K562 (cell line): ENCODE measurements at regions not wholly inside any gene's neighbourhood (a gene's known extent, or its start where the extent isn't known, plus 50 kb on each side); places are given as distances from the start of the nearest gene placed in this dataset.
A peak's percentile ranks its signal among the peaks of the same experiment; 100 is the strongest.
"Not testable (repeated sequence)": the region's sequence is repeated elsewhere in the genome, so short reads cannot be mapped to it uniquely, and the experiment has no call there.

ENCODE experiments used
- ATAC-seq: fragments of 200-7000 bp; cut with Tn5 transposase; 3 replicates; pipeline ENCODE4 v1.9.1; 2020; ENCODE audit warnings: moderate library complexity
- BruUV-seq: library from RNA; stranded (reverse); fragments of 400-500 nt; replicated peaks from 2 replicates; lab custom pipeline; 2021; lab: Mats Ljungman, UMichigan
- CTCF ChIA-PET: fragments of 300-600 bp; formaldehyde crosslinking; extraction: SDS; loops from one replicate; lab custom pipeline; 2021; ENCODE audit warnings: low intra/inter-chr PET ratio; lab: Yijun Ruan, JAX
- POLR2A ChIA-PET: fragments of 300-600, 350-650 bp; sonication (Branson Sonifier 250); formaldehyde crosslinking; extraction: SDS; loops from one replicate; lab custom pipeline; 2021; ENCODE audit warnings: antibody characterized with exemption, inconsistent platforms; lab: Yijun Ruan, JAX
- DNase-seq, 4 experiments: peaks; one replicate each; pipeline versions ENCODE4 v3.0.0 to v3.0.0-alpha.2; 2011 to 2018; ENCODE audit warnings: low spot score in 3 of 4, mixed read lengths in 3 of 4; ENCODE audit errors: extremely low read depth in 1 of 4
- FAIRE-seq: peaks from 2 replicates; lab custom pipeline; 2011; peaks lifted over from hg19 to GRCh38; lab: Jason Lieb, UNC
- H2AFZ ChIP-seq: 2 replicates; pipeline ENCODE4 v1.6.0; 2011; ENCODE audit warnings: low read depth, low read length, control low read depth, inconsistent platforms
- H3K27ac ChIP-seq: fragments of 200-600 bp; 3 replicates; pipeline ENCODE4 v1.8.0; 2011; ENCODE audit warnings: low read depth, mild to moderate bottlenecking, control low read depth, inconsistent platforms, low read length, moderate library complexity, mixed read lengths; ENCODE audit errors: extremely low read depth
- H3K27me3 ChIP-seq, 2 experiments: fragments of 300-600 bp in 1 of 2; 2 replicates in 1 of 2; 3 replicates in 1 of 2; pipeline versions ENCODE4 v1.6.0 to v1.8.0; 2011; ENCODE audit warnings: inconsistent platforms in 2 of 2, low read length in 2 of 2, mild to moderate bottlenecking in 1 of 2, mixed read lengths in 1 of 2, moderate library complexity in 1 of 2; ENCODE audit not compliant: control insufficient read depth in 2 of 2, insufficient read depth in 2 of 2
- H3K36me3 ChIP-seq: fragments of 300-600 bp; 3 replicates; pipeline ENCODE4 v1.8.0; 2011; ENCODE audit warnings: mild to moderate bottlenecking, low read length, inconsistent platforms; ENCODE audit not compliant: control insufficient read depth, insufficient read depth
- H3K4me1 ChIP-seq, 2 experiments: fragments of 200-600 bp in 1 of 2; replicated peaks in 1 of 2; 2 replicates in 1 of 2; 3 replicates in 1 of 2; pipeline versions ENCODE4 v1.5.1 to v1.8.0; 2011; ENCODE audit warnings: inconsistent platforms in 2 of 2, low read length in 2 of 2, mild to moderate bottlenecking in 1 of 2, mixed read lengths in 1 of 2, moderate library complexity in 1 of 2; ENCODE audit not compliant: control insufficient read depth in 2 of 2, insufficient read depth in 2 of 2
- H3K4me2 ChIP-seq: 2 replicates; pipeline ENCODE4 v1.6.1; 2011; ENCODE audit warnings: low read length, control low read depth, inconsistent platforms, mixed read lengths; ENCODE audit not compliant: insufficient read depth
- H3K4me3 ChIP-seq: fragments of 200-600 bp; sonication (generic), shearing (Covaris generic); 2 replicates; pipeline ENCODE4 v1.5.1; 2016; ENCODE audit warnings: control low read depth, inconsistent platforms
- H3K79me2 ChIP-seq: fragments of 200-600 bp; 3 replicates; pipeline ENCODE4 v1.8.0; 2011; ENCODE audit warnings: low read length, inconsistent platforms; ENCODE audit not compliant: control insufficient read depth, insufficient read depth
- H3K9ac ChIP-seq, 2 experiments: 2 replicates each; pipeline versions ENCODE4 v1.6.0 to v1.6.1; 2011; ENCODE audit warnings: low read depth in 2 of 2, low read length in 2 of 2, control low read depth in 1 of 2, inconsistent platforms in 1 of 2, mild to moderate bottlenecking in 1 of 2, mixed read lengths in 1 of 2; ENCODE audit not compliant: insufficient read depth in 1 of 2
- H3K9me1 ChIP-seq: one replicate; pipeline ENCODE4 v1.6.0; 2011; ENCODE audit warnings: inconsistent platforms, mild to moderate bottlenecking, low read length, moderate library complexity; ENCODE audit not compliant: control insufficient read depth, insufficient read depth
- H3K9me3 ChIP-seq: replicated peaks from 2 replicates; pipeline ENCODE4 v1.5.1; 2011; ENCODE audit warnings: low read depth, low read length, inconsistent platforms; ENCODE audit not compliant: control insufficient read depth, insufficient read depth
- H4K20me1 ChIP-seq: replicated peaks from 2 replicates; pipeline ENCODE4 v1.6.1; 2011; ENCODE audit warnings: low read length, inconsistent platforms, mixed read lengths; ENCODE audit not compliant: control insufficient read depth, insufficient read depth
- BRCA1 ChIP-seq, 2 experiments: fragments of 450-650 bp in 1 of 2; sonication (generic) in 1 of 2; formaldehyde crosslinking in 1 of 2; IDR thresholded peaks; 2 replicates each; pipeline versions ENCODE4 v1.5.0 to v1.6.1; 2017 to 2020; ENCODE audit warnings: mild to moderate bottlenecking in 1 of 2, missing genetic modification reagents in 1 of 2
- FOXP1 ChIP-seq: sonication (generic); formaldehyde crosslinking; IDR thresholded peaks from 2 replicates; pipeline ENCODE4 v1.8.0; 2022; ENCODE audit warnings: mild to moderate bottlenecking, missing genetic modification reagents
- MTF1 ChIP-seq: fragments of 250-450 bp; sonication (Bioruptor Pico); IDR thresholded peaks from 2 replicates; pipeline ENCODE4 v1.9.0; 2021; ENCODE audit warnings: moderate library complexity, mild to moderate bottlenecking, inconsistent platforms, borderline replicate concordance
- NR2C1 ChIP-seq, 2 experiments: fragments of 450-650 bp; IDR thresholded peaks; 2 replicates each; pipeline ENCODE4 v1.6.1; 2017; ENCODE audit warnings: mild to moderate bottlenecking in 2 of 2, antibody characterized with exemption in 1 of 2, inconsistent platforms in 1 of 2, missing compliant biosample characterization in 1 of 2, missing genetic modification characterization in 1 of 2
- WGBS: fragments of 100-300 bp; shearing (Covaris generic); methylation state at CpG from one replicate; pipeline ENCODE4 v1.1.6; 2016; ENCODE audit warnings: low coverage, mixed read lengths; ENCODE audit not compliant: insufficient coverage; ENCODE audit errors: missing lambda C conversion rate; 5-methylcytosine and 5-hydroxymethylcytosine counted together
- in situ Hi-C: fragments of 300-500 bp; cut with MboI; formaldehyde crosslinking; loops from 4 replicates; pipeline ENCODE4 v1.15.0; 2018; ENCODE audit warnings: inconsistent platforms, mixed read lengths
- intact Hi-C: fragments of 100-400 bp; cut with micrococcal nuclease; formaldehyde crosslinking; loops from 2 replicates; pipeline ENCODE4 v1.14.2; 2022

- Histone ChIP-seq H2AFZ (no peak overlapping the region), H3K4me2 (no peak overlapping the region), H3K27me3 (no peaks in the 10 kb centered on the region), H3K4me1 (no peaks in the 10 kb centered on the region), H4K20me1 (no peaks in the 10 kb centered on the region), H3K4me3 (no peak overlapping the region), H3K36me3 (no peaks in the 10 kb centered on the region), H3K9ac (no peak overlapping the region), H3K79me2 (no peaks in the 10 kb centered on the region), H3K9me3 (no peaks in the 10 kb centered on the region), H3K27ac (no peak overlapping the region), H3K9me1 (no peaks in the 10 kb centered on the region)
- BruUV-seq: no TSS peak
- 0% methylated on average over 2 of the region's 2 CpGs for WGBS
- POLR2A ChIA-PET: interaction anchor here (0.6 kb wide), 1 partner anchor 58 kb away, joined by 3 read pairs; no protein-coding TSS in a partner anchor
- no peak for TF ChIP-seq FOXP1 (CRISPR knock-in tag)
- no peak for TF ChIP-seq MTF1 (CRISPR knock-in tag)
- no peak for TF ChIP-seq BRCA1 (IDR thresholded peaks at IDR 0.05)
- TF ChIP-seq BRCA1 (CRISPR knock-in tag; IDR thresholded peaks at IDR 0.05): no peak
- intact Hi-C loops (no loop called here), in situ Hi-C loops (no loop called here)
- FAIRE-seq: no peak
- DNase-seq: no peak
- ATAC-seq: no peak
- CTCF ChIA-PET: interaction anchor here (0.6 kb wide), 1 partner anchor 230 kb away, joined by 3 read pairs; no protein-coding TSS in a partner anchor
Observed at GRCh38 chr13:78520425-78520824, 82.9 kb downstream of the POU4F1 start.

- in situ Hi-C loops, ATAC-seq, H3K9me1 ChIP-seq, H3K9me3 ChIP-seq, H3K79me2 ChIP-seq, H3K9ac ChIP-seq, H3K27me3 ChIP-seq, FAIRE-seq, H3K27ac ChIP-seq, CTCF ChIA-PET, H2AFZ ChIP-seq, intact Hi-C loops, H3K4me1 ChIP-seq, H3K4me2 ChIP-seq: not testable (repeated sequence)
- WGBS: 0% methylated on average over 5 of the region's 7 CpGs
- peak; percentile 84 for TF ChIP-seq NR2C1 (IDR thresholded peaks at IDR 0.05)
- peak; percentile 68 for TF ChIP-seq NR2C1 (tag; IDR thresholded peaks at IDR 0.05)
- TF ChIP-seq, all 486 proteins: peak for 1; not testable (repeated sequence) for 485
- POLR2A ChIA-PET, H3K36me3 ChIP-seq, H3K4me3 ChIP-seq, DNase-seq, H4K20me1 ChIP-seq, BruUV-seq: not testable (repeated sequence)
Observed at GRCh38 chr13:78518482-78518881, 84.9 kb downstream of the POU4F1 start.
